ENCODE measurements at regions not wholly inside any gene's neighbourhood (a gene's known extent, or its start where the extent isn't known, plus 50 kb on each side); places are given as distances from the start of the nearest gene placed in this dataset.
A peak's percentile ranks its signal among the peaks of the same experiment; 100 is the strongest.

GRCh38 chr1:219271818-219272535, 98.3 kb downstream of the LYPLAL1 start:
- Histone ChIP-seq H2AFZ (ENCODE audit: low read length) (peak overlapping the region; percentile 58), H3K9me3 (ENCODE audit: control insufficient read depth, insufficient read depth, low read depth, low read length) (no peaks in the 10 kb centered on the region), H3K4me1 (ENCODE audit: control insufficient read depth, extremely low read depth, insufficient read depth, low read length) (peaks cover 5% of the 10 kb centered on the region), H3K4me2 (ENCODE audit: extremely low read depth, insufficient read depth, low read length) (peak overlapping the region; percentile 80), H3K27me3 (ENCODE audit: control insufficient read depth, insufficient read depth, low read length) (no peaks in the 10 kb centered on the region), H3K4me3 (replicated peaks in 1 of 4; ENCODE audit: control extremely low read depth in 1 of 4, insufficient read depth in 1 of 4, low read depth in 3 of 4, low read length in 4 of 4) (peak overlapping the region; percentile 1 to 20 (median 12)), H3K79me2 (ENCODE audit: control insufficient read depth, insufficient read depth, low read length) (no peaks in the 10 kb centered on the region), H3K36me3 (ENCODE audit: control insufficient read depth, insufficient read depth, low read length) (no peaks in the 10 kb centered on the region), H3K9ac (ENCODE audit: insufficient read depth, low read length) (no peak overlapping the region), H4K20me1 (ENCODE audit: control insufficient read depth, extremely low read depth, insufficient read depth, low read length) (no peaks in the 10 kb centered on the region), H3K27ac (ENCODE audit: insufficient read depth, low read length) (peak overlapping the region; percentile 40)
- DNase-seq (ENCODE audit: low read depth in 2 of 2), result peak; percentile 57 to 76
- no peak for TF ChIP-seq EZH2 (IDR thresholded peaks at IDR 0.05; ENCODE audit: low read length, missing control alignments)
- no peak for TF ChIP-seq CTCF (conservative IDR thresholded peaks at IDR 0.05 in 1 of 2, IDR thresholded peaks at IDR 0.05 in 1 of 2; ENCODE audit: low read depth in 1 of 2, low read length in 2 of 2)

- no peaks in the 10 kb centered on the region for H4K20me1 ChIP-seq (ENCODE audit: control insufficient read depth, extremely low read depth, insufficient read depth, low read length)
- H3K9me3 ChIP-seq (ENCODE audit: control insufficient read depth, insufficient read depth, low read depth, low read length), result no peaks in the 10 kb centered on the region
- no peak overlapping the region for H3K27ac ChIP-seq (ENCODE audit: insufficient read depth, low read length)
- H2AFZ ChIP-seq (ENCODE audit: low read length), result no peak overlapping the region
- H3K4me1 ChIP-seq (ENCODE audit: control insufficient read depth, extremely low read depth, insufficient read depth, low read length), result peaks cover 5% of the 10 kb centered on the region
- no peak overlapping the region for H3K9ac ChIP-seq (ENCODE audit: insufficient read depth, low read length)
- DNase-seq (ENCODE audit: low read depth in 2 of 2), result peak in 1 of 2 donors; percentile 65
- no peak for TF ChIP-seq CTCF (conservative IDR thresholded peaks at IDR 0.05 in 1 of 2, IDR thresholded peaks at IDR 0.05 in 1 of 2; ENCODE audit: low read depth in 1 of 2, low read length in 2 of 2)
- no peak for TF ChIP-seq EZH2 (IDR thresholded peaks at IDR 0.05; ENCODE audit: low read length, missing control alignments)
- H3K4me2 ChIP-seq (ENCODE audit: extremely low read depth, insufficient read depth, low read length), result no peak overlapping the region
- no peak overlapping the region for H3K4me3 ChIP-seq (replicated peaks in 1 of 4; ENCODE audit: control extremely low read depth in 1 of 4, insufficient read depth in 1 of 4, low read depth in 3 of 4, low read length in 4 of 4)
- no peaks in the 10 kb centered on the region for H3K79me2 ChIP-seq (ENCODE audit: control insufficient read depth, insufficient read depth, low read length)
- H3K27me3 ChIP-seq (ENCODE audit: control insufficient read depth, insufficient read depth, low read length), result no peaks in the 10 kb centered on the region
- H3K36me3 ChIP-seq (ENCODE audit: control insufficient read depth, insufficient read depth, low read length), result no peaks in the 10 kb centered on the region
Measured at GRCh38 chr1:219269171-219269570, 95.5 kb downstream of the LYPLAL1 start.

GRCh38 chr1:219266524-219266923, 92.8 kb downstream of the LYPLAL1 start:
- H2AFZ ChIP-seq (ENCODE audit: low read length), result no peak overlapping the region
- H3K79me2 ChIP-seq (ENCODE audit: control insufficient read depth, insufficient read depth, low read length), result no peaks in the 10 kb centered on the region
- no peak overlapping the region for H3K4me2 ChIP-seq (ENCODE audit: extremely low read depth, insufficient read depth, low read length)
- H3K36me3 ChIP-seq (ENCODE audit: control insufficient read depth, insufficient read depth, low read length), result no peaks in the 10 kb centered on the region
- DNase-seq (ENCODE audit: low read depth in 2 of 2), result peak in 1 of 2 donors; percentile 14
- no peaks in the 10 kb centered on the region for H3K27me3 ChIP-seq (ENCODE audit: control insufficient read depth, insufficient read depth, low read length)
- no peak overlapping the region for H3K27ac ChIP-seq (ENCODE audit: insufficient read depth, low read length)
- H4K20me1 ChIP-seq (ENCODE audit: control insufficient read depth, extremely low read depth, insufficient read depth, low read length), result no peaks in the 10 kb centered on the region
- no peaks in the 10 kb centered on the region for H3K4me1 ChIP-seq (ENCODE audit: control insufficient read depth, extremely low read depth, insufficient read depth, low read length)
- H3K4me3 ChIP-seq (replicated peaks in 1 of 4; ENCODE audit: control extremely low read depth in 1 of 4, insufficient read depth in 1 of 4, low read depth in 3 of 4, low read length in 4 of 4), result no peak overlapping the region
- H3K9me3 ChIP-seq (ENCODE audit: control insufficient read depth, insufficient read depth, low read depth, low read length), result no peaks in the 10 kb centered on the region
- TF ChIP-seq EZH2 (IDR thresholded peaks at IDR 0.05; ENCODE audit: low read length, missing control alignments) (no peak), CTCF (conservative IDR thresholded peaks at IDR 0.05 in 1 of 2, IDR thresholded peaks at IDR 0.05 in 1 of 2; ENCODE audit: low read depth in 1 of 2, low read length in 2 of 2) (no peak)
- no peak overlapping the region for H3K9ac ChIP-seq (ENCODE audit: insufficient read depth, low read length)
